GM18502 (cell line): ENCODE measurements at regions not wholly inside any gene's neighbourhood (a gene's known extent, or its start where the extent isn't known, plus 50 kb on each side); places are given as distances from the start of the nearest gene placed in this dataset.

Source experiments
- ATAC-seq: cut with Tn5 transposase; IDR thresholded peaks from one replicate; pipeline ENCODE4 v1.9.1; 2021; ENCODE audit warnings: mild to moderate bottlenecking; ENCODE audit not compliant: unreplicated experiment, poor library complexity

GRCh38 chr3:157816896-157817295 is 289.3 kb downstream of the SHOX2 start:
- no peak for ATAC-seq

- ATAC-seq: no peak
Observed at GRCh38 chr3:157816296-157816695, 289.9 kb downstream of the SHOX2 start.

GRCh38 chr3:157815739-157816138 is 290.5 kb downstream of the SHOX2 start:
- ATAC-seq: no peak

- peak; percentile 45 for ATAC-seq
Observed at GRCh38 chr3:157810924-157811718, 295.1 kb downstream of the SHOX2 start.

- no peak for ATAC-seq
Observed at GRCh38 chr3:157807280-157807679, 298.9 kb downstream of the SHOX2 start.

- ATAC-seq: no peak
Observed at GRCh38 chr3:157805538-157805937, 300.7 kb downstream of the SHOX2 start.

GRCh38 chr3:157794771-157795170 is 291.6 kb upstream of the VEPH1 start:
- ATAC-seq: no peak

- ATAC-seq: no peak
Observed at GRCh38 chr3:157793745-157794144, 290.5 kb upstream of the VEPH1 start.

GRCh38 chr3:157789162-157789561 is 285.9 kb upstream of the VEPH1 start:
- ATAC-seq: no peak

- no peak for ATAC-seq
Observed at GRCh38 chr3:157786618-157787017, 283.4 kb upstream of the VEPH1 start.

- ATAC-seq: no peak
Observed at GRCh38 chr3:157786211-157786610, 283.0 kb upstream of the VEPH1 start.

- ATAC-seq: no peak
Observed at GRCh38 chr3:157785102-157785826, 282.0 kb upstream of the VEPH1 start.

- no peak for ATAC-seq
Observed at GRCh38 chr3:157782236-157782635, 279.0 kb upstream of the VEPH1 start.

- ATAC-seq: no peak
Observed at GRCh38 chr3:157776861-157777260, 273.6 kb upstream of the VEPH1 start.

GRCh38 chr3:157775446-157775845 is 272.2 kb upstream of the VEPH1 start:
- ATAC-seq: no peak

- no peak for ATAC-seq
Observed at GRCh38 chr3:157769378-157769777, 266.2 kb upstream of the VEPH1 start.

GRCh38 chr3:157767607-157768006 is 264.4 kb upstream of the VEPH1 start:
- ATAC-seq: no peak

- no peak for ATAC-seq
Observed at GRCh38 chr3:157763644-157764043, 260.4 kb upstream of the VEPH1 start.

GRCh38 chr3:157759311-157759710 is 256.1 kb upstream of the VEPH1 start:
- no peak for ATAC-seq

- ATAC-seq: no peak
Observed at GRCh38 chr3:157755233-157755632, 252.0 kb upstream of the VEPH1 start.

- ATAC-seq: no peak
Observed at GRCh38 chr3:157754451-157754850, 251.2 kb upstream of the VEPH1 start.

- no peak for ATAC-seq
Observed at GRCh38 chr3:157753787-157754136, 250.5 kb upstream of the VEPH1 start.
